A549 (cell line): ENCODE measurements at regions not wholly inside any gene's neighbourhood (a gene's known extent, or its start where the extent isn't known, plus 50 kb on each side); places are given as distances from the start of the nearest gene placed in this dataset.

ENCODE experiments used
- ATAC-seq, 2 experiments: fragments of 200-7000 bp in 1 of 2; fragments of >200 bp in 1 of 2; cut with Nextera tagmentation in 1 of 2; cut with Tn5 transposase in 1 of 2; 3 replicates each; pipeline versions ENCODE4 v1.8.0 to v1.9.1; 2018 to 2020; ENCODE audit warnings: mild to moderate bottlenecking in 1 of 2, moderate library complexity in 1 of 2
- CTCF ChIA-PET: fragments of 300-600 bp; sonication (Branson Sonifier 250); formaldehyde crosslinking; extraction: SDS; loops from one replicate; lab custom pipeline; 2021; ENCODE audit warnings: antibody characterized with exemption, inconsistent platforms; lab: Yijun Ruan, JAX
- POLR2A ChIA-PET: fragments of 350-600 bp; formaldehyde crosslinking; extraction: SDS; loops from one replicate; lab custom pipeline; 2021; ENCODE audit warnings: antibody characterized with exemption, inconsistent platforms; lab: Yijun Ruan, JAX
- DNase-seq, 2 experiments: peaks; one replicate each; pipeline versions ENCODE4 v3.0.0 to v3.0.0-alpha.2; 2011 to 2016; ENCODE audit warnings: low read depth in 1 of 2, low spot score in 1 of 2
- FAIRE-seq: peaks from 2 replicates; lab custom pipeline; 2011; peaks lifted over from hg19 to GRCh38; lab: Jason Lieb, UNC
- H3K27ac ChIP-seq, 2 experiments: fragments of >200 bp; sonication (Bioruptor Twin); formaldehyde crosslinking; 3 replicates each; pipeline ENCODE4 v1.5.1; 2016 to 2017
- H3K4me1 ChIP-seq: fragments of >200 bp; sonication (Bioruptor Twin); formaldehyde crosslinking; 3 replicates; pipeline ENCODE4 v1.6.1; 2016
- H3K4me2 ChIP-seq: fragments of >200 bp; sonication (Bioruptor Twin); formaldehyde crosslinking; 3 replicates; pipeline ENCODE4 v1.6.1; 2016
- H3K4me3 ChIP-seq: fragments of >200 bp; sonication (Bioruptor Twin); formaldehyde crosslinking; 3 replicates; pipeline ENCODE4 v1.5.1; 2016
- H3K9me3 ChIP-seq: fragments of >200 bp; sonication (Bioruptor Twin); formaldehyde crosslinking; 3 replicates; pipeline ENCODE4 v1.6.1; 2016
- CEBPB ChIP-seq, 2 experiments: fragments of >200 bp in 1 of 2; sonication (Bioruptor Twin) in 1 of 2; formaldehyde crosslinking in 1 of 2; IDR thresholded peaks; 2 replicates each; pipeline ENCODE4 v1.6.1; 2012 to 2016
- E2F6 ChIP-seq: IDR thresholded peaks from 2 replicates; pipeline ENCODE4 v1.6.1; 2012; ENCODE audit warnings: low read depth, borderline replicate concordance
- EHF ChIP-seq: fragments of 250-450 bp; sonication (Bioruptor Pico); IDR thresholded peaks from 2 replicates; pipeline ENCODE4 v1.5.0; 2020; ENCODE audit warnings: mild to moderate bottlenecking
- ESRRA ChIP-seq: fragments of 150-350 bp; IDR thresholded peaks from 2 replicates; pipeline ENCODE4 v1.6.1; 2014; ENCODE audit warnings: mild to moderate bottlenecking, low read length, borderline replicate concordance
- GATA3 ChIP-seq: IDR thresholded peaks from 2 replicates; pipeline ENCODE4 v1.6.1; 2012; ENCODE audit warnings: borderline replicate concordance
- HDAC2 ChIP-seq: fragments of 200-600 bp; sonication (generic); IDR thresholded peaks from 2 replicates; pipeline ENCODE4 v1.6.1; 2016
- HOXB13 ChIP-seq: fragments of 250-450 bp; sonication (Bioruptor Pico); IDR thresholded peaks from 2 replicates; pipeline ENCODE4 v1.5.0; 2020; ENCODE audit warnings: low read depth, mild to moderate bottlenecking, moderate library complexity
- JUNB ChIP-seq: fragments of >200 bp; sonication (Bioruptor Twin); formaldehyde crosslinking; IDR thresholded peaks from 2 replicates; pipeline ENCODE4 v1.6.1; 2016
- NFE2L2 ChIP-seq: fragments of 150-350 bp; conservative IDR thresholded peaks from 2 replicates; pipeline ENCODE4 v1.6.1; 2014; ENCODE audit warnings: low read length
- NPAS2 ChIP-seq: fragments of 250-450 bp; sonication (Bioruptor Pico); IDR thresholded peaks from 2 replicates; pipeline ENCODE4 v1.8.0; 2022; ENCODE audit warnings: mild to moderate bottlenecking, moderate library complexity, borderline replicate concordance
- PHF8 ChIP-seq: fragments of 200-600 bp; sonication (generic); IDR thresholded peaks from 2 replicates; pipeline ENCODE4 v1.6.1; 2016; ENCODE audit warnings: low read depth, mild to moderate bottlenecking, antibody characterized with exemption, moderate library complexity, borderline replicate concordance
- POLR2AphosphoS2 ChIP-seq: conservative IDR thresholded peaks from 2 replicates; pipeline ENCODE4 v1.6.1; 2012; ENCODE audit warnings: low read length, improper control_type of control experiment, inconsistent platforms
- REST ChIP-seq: fragments of 200-600 bp; sonication (generic); IDR thresholded peaks from 2 replicates; pipeline ENCODE4 v1.6.1; 2016; ENCODE audit warnings: antibody characterized with exemption, mild to moderate bottlenecking, moderate library complexity
- TFCP2L1 ChIP-seq: fragments of 250-450 bp; sonication (Bioruptor Pico); IDR thresholded peaks from 2 replicates; pipeline ENCODE4 v1.5.0; 2021; ENCODE audit warnings: mild to moderate bottlenecking
- WGBS: methylation state at CpG from one replicate; pipeline ENCODE4 v1.1.6; 2017; ENCODE audit errors: missing lambda C conversion rate; 5-methylcytosine and 5-hydroxymethylcytosine counted together

DNA sequence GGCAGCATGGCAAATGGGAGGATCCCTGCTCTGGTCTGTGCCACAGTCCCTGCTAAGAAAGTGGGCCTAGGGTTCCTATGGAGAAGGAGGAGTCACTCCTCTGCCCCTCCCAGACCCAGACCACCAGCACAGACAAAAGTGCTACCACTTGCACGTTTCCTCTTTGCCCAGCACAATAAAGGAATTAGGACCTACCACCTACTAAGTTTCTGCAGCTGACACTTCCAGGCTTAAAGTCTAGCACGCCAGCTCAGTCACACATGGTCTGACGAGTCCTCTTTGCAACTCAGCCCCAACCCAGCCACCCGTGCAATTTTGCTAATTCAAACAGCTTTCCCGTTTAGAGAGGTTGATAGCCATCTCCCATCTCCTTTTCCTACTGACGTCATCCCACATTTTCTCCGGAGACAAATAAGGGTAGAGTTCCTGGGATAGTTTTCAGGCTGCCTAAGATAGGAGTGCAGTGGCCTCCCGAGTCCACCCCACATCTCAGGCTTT is 66.2 kb upstream of the PTGR2 start:
- ATAC-seq: peak; percentile 27 to 67; a peak in 5 of 6 replicates
- 12% methylated on average over 8 of the region's 8 CpGs for WGBS
- Histone ChIP-seq H3K27ac (peak overlapping the region; percentile 95 to 100), H3K9me3 (no peaks in the 10 kb centered on the region), H3K4me3 (peak overlapping the region; percentile 79), H3K4me1 (peaks cover 33% of the 10 kb centered on the region), H3K4me2 (peak overlapping the region; percentile 99)
- no peak for FAIRE-seq
- CTCF ChIA-PET: interaction anchor here (1.1 to 9.0 kb wide), 12 partner anchors 8 to 68 kb away, joined by 3 to 73 read pairs (median 6); a partner anchor contains a TSS
- POLR2A ChIA-PET: interaction anchor here (0.6 to 3.5 kb wide), 13 partner anchors 8 to 101 kb away, joined by 3 to 70 read pairs (median 4); partner anchors contain the start of genes PTGR2 and ZNF410
- TF ChIP-seq GATA3: peak; percentile 68
- no peak for TF ChIP-seq POLR2AphosphoS2
- peak in 1 of 2 experiments; percentile 66 for DNase-seq

DNA sequence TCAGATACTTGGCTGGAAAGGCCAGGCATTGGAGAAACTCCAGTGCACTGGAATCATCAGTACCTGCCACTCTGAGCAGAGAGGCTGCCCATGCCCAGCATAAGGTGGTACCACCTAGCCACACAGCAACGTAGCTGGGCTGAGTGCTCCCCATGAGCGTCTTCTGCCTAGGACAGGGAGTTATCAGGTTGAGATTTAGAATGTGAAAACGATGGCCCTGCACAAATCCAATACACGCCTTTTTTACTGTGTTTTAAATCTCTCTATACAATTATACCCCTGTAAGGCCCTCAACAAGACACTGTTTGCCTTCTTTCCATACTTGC is 66.7 kb upstream of the PTGR2 start:
- peak in 1 of 2 experiments; percentile 1; a peak in 1 of 6 replicates for ATAC-seq
- Histone ChIP-seq H3K9me3 (no peaks in the 10 kb centered on the region), H3K4me1 (peaks cover 33% of the 10 kb centered on the region), H3K27ac (peak overlapping the region; percentile 95 to 100), H3K4me3 (peak overlapping the region; percentile 79; the same call in 2 of the 3 replicates), H3K4me2 (peak overlapping the region; percentile 99)
- TF ChIP-seq HOXB13 (CRISPR knock-in tag) (no peak), REST (no peak), NFE2L2 (no peak)
- POLR2A ChIA-PET: interaction anchor here (0.8 to 3.5 kb wide), 6 partner anchors 8 to 101 kb away, joined by 3 to 70 read pairs (median 8); partner anchors contain the start of genes PTGR2 and ZNF410
- no peak for DNase-seq
- 83% methylated on average over 4 of the region's 4 CpGs for WGBS
- CTCF ChIA-PET: interaction anchor here (0.8 to 9.0 kb wide), 10 partner anchors 10 to 67 kb away, joined by 3 to 73 read pairs (median 6); a partner anchor contains a TSS
- FAIRE-seq: no peak

- ChIA-PET POLR2A (interaction anchor here (3.5 kb wide), 1 partner anchor 25 kb away, joined by 70 read pairs; a partner anchor contains a TSS), CTCF (interaction anchor here (0.8 to 9.0 kb wide), 10 partner anchors 9 to 67 kb away, joined by 3 to 73 read pairs (median 6); a partner anchor contains a TSS)
- Histone ChIP-seq H3K4me2 (peak overlapping the region; percentile 99), H3K4me1 (peaks cover 33% of the 10 kb centered on the region), H3K4me3 (no peak overlapping the region), H3K9me3 (no peaks in the 10 kb centered on the region), H3K27ac (peak overlapping the region; percentile 95 to 100)
- DNase-seq: no peak
- no peak for ATAC-seq
- WGBS: 78% methylated on average over 8 of the region's 8 CpGs
- no peak for FAIRE-seq
- TF ChIP-seq CEBPB (IDR thresholded peaks at IDR 0.05) (peak in 1 of 2 experiments; percentile 47; a peak in 1 of 4 replicates), JUNB (no peak)
Observed at GRCh38 chr14:73784181-73784987, 67.2 kb upstream of the PTGR2 start.

DNA sequence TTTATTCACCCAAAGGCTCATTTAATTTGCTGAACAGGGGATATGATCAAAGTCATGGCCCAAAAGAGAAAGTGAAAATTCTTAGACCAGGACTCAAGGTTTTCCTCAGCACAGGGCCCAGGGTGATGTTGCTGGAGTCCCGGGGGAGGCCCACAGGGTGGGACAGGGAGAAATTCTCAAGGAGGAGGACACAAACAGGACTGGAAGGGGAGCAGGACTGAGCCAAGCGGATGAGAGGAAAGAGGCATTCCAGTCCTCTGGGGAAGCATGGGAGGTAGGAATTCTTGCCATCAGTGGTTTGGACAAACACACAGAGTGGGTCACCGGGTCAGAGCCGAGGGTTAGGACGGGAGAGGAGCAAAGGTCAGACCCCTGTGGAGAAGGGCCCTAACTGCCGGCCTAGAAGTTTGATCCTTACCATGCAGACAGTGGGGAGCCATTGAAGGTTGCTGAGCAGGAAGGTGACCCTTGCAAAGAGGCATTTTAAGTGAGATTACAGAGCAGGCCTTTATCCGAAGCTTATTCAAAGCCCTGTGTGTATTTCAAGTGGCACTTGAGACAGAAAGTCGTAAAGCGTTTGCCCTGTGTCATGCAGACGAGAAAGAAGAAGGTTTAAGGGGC is 68.4 kb upstream of the PTGR2 start:
- Histone ChIP-seq H3K4me2 (no peak overlapping the region), H3K9me3 (no peaks in the 10 kb centered on the region), H3K4me1 (peaks cover 31% of the 10 kb centered on the region), H3K4me3 (no peak overlapping the region), H3K27ac (peak overlapping the region in 1 of 2 experiments; percentile 100; a peak in 3 of 6 replicates)
- ATAC-seq (no peak), DNase-seq (no peak), FAIRE-seq (no peak)
- 73% methylated on average over 10 of the region's 10 CpGs for WGBS
- POLR2A ChIA-PET: no interaction called here
- no peak for TF ChIP-seq PHF8
- TF ChIP-seq TFCP2L1 (CRISPR knock-in tag): no peak
- TF ChIP-seq ESRRA: no peak
- TF ChIP-seq NPAS2: no peak
- no peak for TF ChIP-seq HDAC2
- no peak for TF ChIP-seq E2F6
- no peak for TF ChIP-seq EHF
- CTCF ChIA-PET: interaction anchor here (9.0 kb wide), 1 partner anchor 24 kb away, joined by 73 read pairs; a partner anchor contains a TSS
